Mesothelial cell of epicardium (in vitro differentiated cells): ENCODE measurements at regions not wholly inside any gene's neighbourhood (a gene's known extent, or its start where the extent isn't known, plus 50 kb on each side); places are given as distances from the start of the nearest gene placed in this dataset.

ENCODE experiments used
- DNase-seq, 2 experiments: peaks; one replicate each; pipeline ENCODE4 v3.0.0; 2021; ENCODE audit warnings: low spot score in 2 of 2; ENCODE audit not compliant: unreplicated experiment in 2 of 2
- H3K27ac Mint-ChIP-seq: 2 replicates; pipeline ENCODE4 v1.8.0; 2021; ENCODE audit warnings: mixed read lengths
- H3K27me3 Mint-ChIP-seq: 2 replicates; pipeline ENCODE4 v1.8.0; 2021; ENCODE audit warnings: low read depth, mixed read lengths
- H3K36me3 Mint-ChIP-seq: 2 replicates; pipeline ENCODE4 v1.8.0; 2021; ENCODE audit warnings: mixed read lengths
- H3K4me1 Mint-ChIP-seq: 2 replicates; pipeline ENCODE4 v1.8.0; 2021; ENCODE audit warnings: mixed read lengths
- H3K4me3 Mint-ChIP-seq: 2 replicates; pipeline ENCODE4 v1.8.0; 2021; ENCODE audit warnings: mild to moderate bottlenecking, moderate library complexity, mixed read lengths
- H3K9me3 Mint-ChIP-seq: 2 replicates; pipeline ENCODE4 v1.8.0; 2021; ENCODE audit warnings: mixed read lengths
- CTCF ChIP-seq: fragments of 200-600 bp; sonication (generic); IDR thresholded peaks from one replicate; pipeline ENCODE4 v1.5.0; 2021; ENCODE audit warnings: antibody characterized with exemption; ENCODE audit not compliant: unreplicated experiment

- Mint-ChIP-seq H3K4me3 (no peak overlapping the region), H3K9me3 (no peaks in the 10 kb centered on the region), H3K27me3 (peaks cover 67% of the 10 kb centered on the region), H3K27ac (no peak overlapping the region), H3K4me1 (no peaks in the 10 kb centered on the region), H3K36me3 (no peaks in the 10 kb centered on the region)
- TF ChIP-seq CTCF: no peak
- no peak for DNase-seq
Observed at GRCh38 chr11:134468796-134469195, 56.8 kb upstream of the B3GAT1 start.

DNA sequence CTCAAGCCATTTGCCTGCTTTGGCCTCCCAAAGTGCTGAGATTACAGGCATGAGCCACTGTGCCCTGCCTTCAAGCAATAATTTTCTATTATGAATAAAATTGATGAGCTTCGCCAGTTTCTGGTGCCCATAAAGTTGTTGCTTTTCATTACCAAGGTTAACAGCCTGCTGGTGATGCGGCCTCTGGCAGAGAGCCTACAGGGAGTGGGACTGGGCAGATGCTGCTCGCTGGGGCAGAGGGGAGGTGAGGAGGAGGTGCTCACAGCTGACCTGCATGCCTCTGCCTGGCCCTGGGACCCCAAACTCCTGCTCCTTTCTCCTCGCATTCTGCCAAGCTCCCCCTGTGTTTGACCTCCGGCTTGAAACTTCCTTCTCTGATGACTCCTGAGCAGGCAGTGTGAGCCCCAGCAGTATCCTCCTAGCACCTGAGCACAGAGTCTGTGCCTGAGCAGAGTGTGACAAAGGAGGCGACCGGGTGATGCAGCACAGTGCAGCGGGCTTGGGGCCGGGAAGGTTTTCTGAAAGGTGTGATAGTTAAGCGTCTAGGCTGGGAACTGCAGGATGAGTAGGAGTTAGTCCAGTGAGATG is 56.1 kb upstream of the B3GAT1 start:
- Mint-ChIP-seq H3K36me3 (no peaks in the 10 kb centered on the region), H3K9me3 (no peaks in the 10 kb centered on the region), H3K27me3 (peaks cover 63% of the 10 kb centered on the region), H3K4me3 (no peak overlapping the region), H3K27ac (no peak overlapping the region), H3K4me1 (no peaks in the 10 kb centered on the region)
- TF ChIP-seq CTCF: no peak
- DNase-seq: no peak

- Mint-ChIP-seq H3K27ac (no peak overlapping the region), H3K4me3 (no peak overlapping the region), H3K36me3 (no peaks in the 10 kb centered on the region), H3K27me3 (peaks cover 66% of the 10 kb centered on the region), H3K9me3 (no peaks in the 10 kb centered on the region), H3K4me1 (no peaks in the 10 kb centered on the region)
- no peak for DNase-seq
- no peak for TF ChIP-seq CTCF
Observed at GRCh38 chr11:134466610-134467567, 54.8 kb upstream of the B3GAT1 start.

DNA sequence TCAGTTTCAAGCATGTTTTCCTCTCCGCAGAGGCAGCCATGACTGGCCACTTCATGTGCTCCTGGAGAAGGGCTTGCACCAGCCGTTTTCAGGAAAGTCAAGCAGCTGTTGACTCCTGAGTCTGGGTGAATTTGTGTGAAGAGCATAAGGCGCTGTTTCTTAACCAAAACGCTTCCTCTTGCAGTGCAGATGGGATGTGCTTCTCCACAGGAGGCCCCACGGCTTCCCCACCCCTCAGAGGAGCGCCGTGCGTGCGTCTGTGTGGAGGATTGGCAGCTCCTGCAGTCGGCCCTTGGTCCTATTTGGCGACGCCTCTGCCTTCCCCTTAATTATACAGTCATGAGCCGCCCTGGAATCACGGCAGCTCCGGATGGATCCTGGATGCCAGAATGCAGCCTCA is 54.1 kb upstream of the B3GAT1 start:
- TF ChIP-seq CTCF: no peak
- Mint-ChIP-seq H3K36me3 (no peaks in the 10 kb centered on the region), H3K9me3 (no peaks in the 10 kb centered on the region), H3K4me3 (no peak overlapping the region), H3K4me1 (no peaks in the 10 kb centered on the region), H3K27ac (no peak overlapping the region), H3K27me3 (peaks cover 67% of the 10 kb centered on the region)
- DNase-seq: no peak

DNA sequence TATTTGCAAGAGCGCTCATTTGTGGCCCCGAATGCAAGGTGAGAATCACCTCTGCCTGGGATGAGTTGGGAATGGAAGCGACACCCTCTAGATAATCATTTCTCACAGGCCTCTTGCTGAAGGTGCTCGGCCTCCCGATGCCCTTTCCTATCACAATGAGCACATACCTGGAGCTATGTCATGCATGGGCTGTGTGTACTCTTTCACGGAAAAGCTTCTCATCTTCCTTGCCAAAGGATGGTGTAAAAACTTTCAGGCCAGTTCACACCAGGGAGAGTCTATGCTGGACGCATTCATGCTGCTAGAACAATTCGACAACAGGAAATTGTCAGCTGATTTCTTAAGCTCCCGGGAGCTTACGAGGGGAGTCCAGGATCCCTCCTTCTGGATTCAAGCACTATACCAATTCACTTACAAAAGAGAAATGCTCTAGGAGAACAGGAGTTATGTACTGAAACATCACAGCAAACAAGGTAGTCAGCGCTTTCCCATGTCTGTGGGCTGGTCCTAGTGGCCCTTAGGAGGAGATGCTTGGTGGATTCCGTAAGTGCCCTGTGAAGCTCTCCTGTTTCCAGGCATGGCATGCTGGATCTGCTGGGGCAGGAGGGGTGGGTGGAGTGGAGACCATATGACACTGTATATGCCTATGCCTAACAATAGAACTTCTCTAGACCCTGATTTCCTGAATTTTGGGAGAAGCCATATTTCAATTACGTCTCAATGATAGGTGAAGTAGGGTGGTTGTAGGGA is 53.1 kb upstream of the B3GAT1 start:
- Mint-ChIP-seq H3K36me3 (no peaks in the 10 kb centered on the region), H3K9me3 (no peaks in the 10 kb centered on the region), H3K27ac (no peak overlapping the region), H3K27me3 (peaks cover 68% of the 10 kb centered on the region), H3K4me1 (no peaks in the 10 kb centered on the region), H3K4me3 (no peak overlapping the region)
- TF ChIP-seq CTCF: no peak
- DNase-seq: no peak
